Uterus (tissue), 2 donors: ENCODE measurements at regions not wholly inside any gene's neighbourhood (a gene's known extent, or its start where the extent isn't known, plus 50 kb on each side); places are given as distances from the start of the nearest gene placed in this dataset.

Source experiments
- CTCF ChIP-seq, 4 experiments: fragments of 200-600 bp in 2 of 4; fragments of 450-650 bp in 2 of 4; sonication (generic) in 2 of 4; IDR thresholded peaks; one replicate each; pipeline ENCODE4 v1.5.1; 2016 to 2019; ENCODE audit warnings: antibody characterized with exemption in 4 of 4, mild to moderate bottlenecking in 2 of 4, moderate library complexity in 1 of 4
- POLR2A ChIP-seq, 2 donors: fragments of 450-650 bp; IDR thresholded peaks; one replicate each; pipeline ENCODE4 v1.6.1; 2016; ENCODE audit warnings: antibody characterized with exemption in 2 of 2, mild to moderate bottlenecking in 1 of 2, moderate library complexity in 1 of 2

- TF ChIP-seq CTCF (IDR thresholded peaks at IDR 0.05): no peak
- TF ChIP-seq POLR2A (IDR thresholded peaks at IDR 0.05): no peak
These were observed 292.1 kb downstream of the BAMBI start for GRCh38 chr10:28969413-28969812.
